ENCODE measurements at regions not wholly inside any gene's neighbourhood (a gene's known extent, or its start where the extent isn't known, plus 50 kb on each side); places are given as distances from the start of the nearest gene placed in this dataset.

DNA sequence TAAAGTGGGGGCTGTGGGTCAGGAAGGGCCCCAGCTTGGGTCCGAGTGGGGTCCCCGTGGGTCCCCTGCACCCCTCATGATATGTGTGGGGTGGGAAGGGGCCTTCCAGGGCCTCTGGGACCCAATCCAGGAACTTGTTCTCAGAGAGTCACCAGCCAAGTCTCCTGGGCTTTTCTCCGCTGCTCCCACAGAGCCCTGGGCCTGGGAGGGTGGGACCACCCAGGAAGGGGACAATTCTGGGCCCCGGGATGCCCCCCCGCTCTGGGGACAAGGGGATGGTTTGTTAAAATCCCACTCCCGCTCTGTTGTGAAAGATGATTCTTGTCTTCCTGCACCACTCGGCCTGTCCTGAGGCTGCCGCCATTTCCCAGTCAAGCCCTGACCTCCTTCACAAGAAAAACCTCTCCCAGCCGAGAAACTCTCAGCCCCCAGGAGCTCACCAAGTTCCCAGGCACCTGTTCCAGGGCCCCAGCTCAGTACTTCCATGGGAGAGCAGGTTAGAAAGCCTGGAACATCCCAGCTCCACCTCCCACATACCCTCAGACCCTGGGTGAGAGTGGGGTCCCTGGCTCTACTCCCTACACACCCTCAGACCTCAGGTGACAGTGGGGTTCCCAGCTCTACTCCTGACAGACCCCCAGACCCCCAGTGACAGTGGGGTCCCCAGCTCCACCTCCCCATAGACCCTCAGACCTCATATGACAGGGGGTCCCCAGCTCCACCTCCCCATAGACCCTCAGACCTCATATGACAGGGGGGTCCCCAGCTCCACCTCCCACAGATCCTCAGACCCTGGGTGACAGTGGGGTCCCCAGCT lies 75.1 kb downstream of the METRNL start:
- peak; percentile 67 to 76 for DNase-seq (ENCODE audit: low spot score in 2 of 2)
- H3K4me1 ChIP-seq, result peaks cover 40% of the 10 kb centered on the region
- 59% methylated on average over 9 of the region's 9 CpGs for WGBS
- peak overlapping the region; percentile 78 for H3K27ac ChIP-seq
- no peaks in the 10 kb centered on the region for H3K27me3 ChIP-seq
- H3K4me3 ChIP-seq, result no peak overlapping the region
- no peaks in the 10 kb centered on the region for H3K9me3 ChIP-seq
- no peaks in the 10 kb centered on the region for H3K36me3 ChIP-seq
- TF ChIP-seq POLR2A (IDR thresholded peaks at IDR 0.05) (no peak), EP300 (IDR thresholded peaks at IDR 0.05) (no peak), POLR2AphosphoS5 (IDR thresholded peaks at IDR 0.05) (no peak)
- TF ChIP-seq, protein P1, sequence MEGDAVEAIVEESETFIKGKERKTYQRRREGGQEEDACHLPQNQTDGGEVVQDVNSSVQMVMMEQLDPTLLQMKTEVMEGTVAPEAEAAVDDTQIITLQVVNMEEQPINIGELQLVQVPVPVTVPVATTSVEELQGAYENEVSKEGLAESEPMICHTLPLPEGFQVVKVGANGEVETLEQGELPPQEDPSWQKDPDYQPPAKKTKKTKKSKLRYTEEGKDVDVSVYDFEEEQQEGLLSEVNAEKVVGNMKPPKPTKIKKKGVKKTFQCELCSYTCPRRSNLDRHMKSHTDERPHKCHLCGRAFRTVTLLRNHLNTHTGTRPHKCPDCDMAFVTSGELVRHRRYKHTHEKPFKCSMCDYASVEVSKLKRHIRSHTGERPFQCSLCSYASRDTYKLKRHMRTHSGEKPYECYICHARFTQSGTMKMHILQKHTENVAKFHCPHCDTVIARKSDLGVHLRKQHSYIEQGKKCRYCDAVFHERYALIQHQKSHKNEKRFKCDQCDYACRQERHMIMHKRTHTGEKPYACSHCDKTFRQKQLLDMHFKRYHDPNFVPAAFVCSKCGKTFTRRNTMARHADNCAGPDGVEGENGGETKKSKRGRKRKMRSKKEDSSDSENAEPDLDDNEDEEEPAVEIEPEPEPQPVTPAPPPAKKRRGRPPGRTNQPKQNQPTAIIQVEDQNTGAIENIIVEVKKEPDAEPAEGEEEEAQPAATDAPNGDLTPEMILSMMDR (IDR thresholded peaks at IDR 0.05), result no peak

DNA sequence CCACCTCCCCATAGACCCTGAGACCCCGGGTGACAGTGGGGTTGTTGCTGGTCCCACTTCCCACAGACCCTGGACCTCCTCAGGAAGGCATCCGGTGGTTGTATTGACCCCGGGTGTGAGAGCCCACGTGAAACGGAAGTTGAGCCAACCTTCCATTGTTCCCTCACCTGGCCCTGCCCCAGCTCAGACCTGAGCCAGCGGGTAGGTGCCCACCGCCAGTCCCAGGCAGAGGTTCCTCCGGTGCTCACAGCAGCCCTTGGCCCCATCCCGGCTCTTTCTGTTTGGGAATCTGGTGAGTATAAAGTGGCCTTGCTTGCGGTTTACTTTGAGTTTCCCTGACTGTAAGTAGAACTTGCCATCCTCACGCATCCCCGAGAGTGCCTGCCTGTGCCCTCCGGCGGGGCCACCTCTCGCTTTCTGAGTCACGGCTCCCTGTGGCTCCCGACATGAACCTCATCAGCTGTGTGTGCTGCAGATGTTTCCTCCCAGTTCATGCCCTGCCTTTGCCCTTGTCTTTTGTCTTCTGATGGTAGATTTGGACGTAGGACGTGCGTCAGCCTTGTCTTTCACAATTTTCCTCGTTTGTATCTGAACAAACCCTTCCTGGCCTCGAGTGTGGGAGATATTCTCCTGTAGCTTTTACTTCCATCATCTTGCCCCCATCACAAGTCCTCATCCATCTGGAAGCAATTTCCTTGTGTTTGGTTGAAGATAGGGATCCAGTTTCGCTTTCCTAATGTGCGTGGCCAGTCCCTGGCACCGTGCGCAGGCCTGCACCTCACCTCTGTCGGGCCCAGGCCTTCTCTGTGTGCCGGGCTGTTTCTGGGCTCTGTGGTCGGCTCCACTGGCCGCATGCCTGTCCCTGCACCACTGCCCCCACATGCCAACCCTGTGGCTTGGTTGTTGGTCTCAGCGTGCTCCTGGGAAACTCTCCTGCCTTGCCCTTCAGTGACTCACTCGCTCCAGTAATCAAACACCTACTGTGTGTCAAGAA lies 76.0 kb downstream of the METRNL start:
- 59% methylated on average over 28 of the region's 32 CpGs for WGBS
- DNase-seq (ENCODE audit: low spot score in 2 of 2), result peak in 1 of 2 donors; percentile 92
- H3K4me1 ChIP-seq, result peaks cover 40% of the 10 kb centered on the region
- H3K27me3 ChIP-seq, result no peaks in the 10 kb centered on the region
- peak in 1 of 2 donors; percentile 81 for TF ChIP-seq POLR2A (IDR thresholded peaks at IDR 0.05)
- TF ChIP-seq, protein P1 (IDR thresholded peaks at IDR 0.05), result no peak
- peak; percentile 61 for TF ChIP-seq EP300 (IDR thresholded peaks at IDR 0.05)
- TF ChIP-seq POLR2AphosphoS5 (IDR thresholded peaks at IDR 0.05), result peak; percentile 12 to 88 (median 77)
- H3K4me3 ChIP-seq, result no peak overlapping the region
- H3K9me3 ChIP-seq, result no peaks in the 10 kb centered on the region
- no peaks in the 10 kb centered on the region for H3K36me3 ChIP-seq
- peak overlapping the region; percentile 78 for H3K27ac ChIP-seq

DNA sequence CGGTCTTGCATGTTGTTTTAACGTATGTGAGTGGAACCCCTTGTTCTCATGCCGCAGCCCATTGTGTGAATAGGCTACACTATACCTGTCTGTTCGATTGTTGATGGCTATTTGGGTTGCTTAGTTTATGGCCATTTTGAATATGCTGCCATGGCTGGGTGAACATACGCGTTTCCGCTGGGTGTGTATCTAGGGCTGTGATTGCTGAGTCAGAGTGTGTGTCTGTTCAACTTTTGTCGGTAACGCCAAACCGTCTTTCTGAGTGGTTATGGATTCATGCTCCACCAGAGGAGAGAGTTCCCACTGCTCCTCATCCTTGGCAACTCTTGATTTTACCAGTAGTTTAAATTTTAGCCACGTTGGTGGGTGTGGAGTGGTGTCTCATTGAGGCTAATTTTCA lies 77.0 kb downstream of the METRNL start:
- 95% methylated on average over 11 of the region's 11 CpGs for WGBS
- H3K27ac ChIP-seq, result peak overlapping the region; percentile 78
- no peak for TF ChIP-seq POLR2AphosphoS5 (IDR thresholded peaks at IDR 0.05)
- no peak for TF ChIP-seq POLR2A (IDR thresholded peaks at IDR 0.05)
- TF ChIP-seq, protein P1 (IDR thresholded peaks at IDR 0.05), result no peak
- DNase-seq (ENCODE audit: low spot score in 2 of 2), result peak in 1 of 2 donors; percentile 44
- no peaks in the 10 kb centered on the region for H3K27me3 ChIP-seq
- H3K4me3 ChIP-seq, result no peak overlapping the region
- peaks cover 43% of the 10 kb centered on the region for H3K4me1 ChIP-seq
- H3K36me3 ChIP-seq, result no peaks in the 10 kb centered on the region
- H3K9me3 ChIP-seq, result no peaks in the 10 kb centered on the region

DNA sequence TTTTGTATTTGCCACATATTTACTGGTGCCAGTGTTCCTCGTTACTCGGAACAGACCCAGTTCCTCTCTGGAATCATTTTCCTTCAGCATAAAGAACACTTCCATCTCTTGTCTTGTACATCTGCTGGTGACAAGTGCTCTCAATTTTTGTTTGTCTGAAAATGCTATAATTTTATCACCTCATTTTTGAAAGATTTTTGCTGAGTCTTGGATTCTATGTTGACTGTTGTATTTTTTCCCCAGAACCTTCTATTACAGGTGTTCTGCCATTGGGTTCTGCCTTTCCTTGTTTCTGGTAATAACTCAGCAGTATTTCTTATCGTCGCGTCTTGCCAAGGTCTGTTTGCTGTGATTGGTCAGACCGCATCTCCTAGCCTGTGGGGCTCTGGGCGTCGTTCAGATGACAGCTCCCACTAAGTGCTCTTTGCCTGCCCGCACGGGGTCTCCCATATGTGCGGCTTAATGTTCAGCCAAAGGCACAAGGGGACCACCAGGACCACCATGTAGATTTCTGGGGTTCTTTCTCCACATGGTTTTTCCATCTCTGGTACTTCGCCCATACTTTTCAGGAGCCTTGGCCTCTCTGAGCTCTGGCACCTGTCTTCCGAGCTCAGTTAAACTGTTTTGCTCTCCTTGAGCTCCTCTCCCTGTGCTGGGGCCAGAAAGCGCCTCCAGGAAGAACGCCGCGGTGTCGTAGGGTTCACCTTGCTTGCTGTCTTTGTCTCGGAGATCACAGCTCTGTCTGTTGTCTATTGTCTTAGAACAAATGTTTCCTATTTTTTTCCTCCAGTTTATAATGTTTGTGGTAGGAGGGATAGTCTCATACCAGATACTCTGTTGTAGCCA lies 80.0 kb downstream of the METRNL start:
- WGBS, result 86% methylated on average over 19 of the region's 19 CpGs
- TF ChIP-seq POLR2A (IDR thresholded peaks at IDR 0.05), result no peak
- no peak for TF ChIP-seq POLR2AphosphoS5 (IDR thresholded peaks at IDR 0.05)
- TF ChIP-seq, protein P1 (IDR thresholded peaks at IDR 0.05), result no peak
- TF ChIP-seq EP300 (IDR thresholded peaks at IDR 0.05), result no peak
- peak in 1 of 2 donors; percentile 32 for DNase-seq (ENCODE audit: low spot score in 2 of 2)
- H3K9me3 ChIP-seq, result no peaks in the 10 kb centered on the region
- no peaks in the 10 kb centered on the region for H3K27me3 ChIP-seq
- no peak overlapping the region for H3K27ac ChIP-seq
- H3K36me3 ChIP-seq, result no peaks in the 10 kb centered on the region
- no peak overlapping the region for H3K4me3 ChIP-seq
- peaks cover 26% of the 10 kb centered on the region for H3K4me1 ChIP-seq
